H9 (cell line): ENCODE measurements at regions not wholly inside any gene's neighbourhood (a gene's known extent, or its start where the extent isn't known, plus 50 kb on each side); places are given as distances from the start of the nearest gene placed in this dataset.

Source experiments
- DNase-seq: peaks from one replicate; pipeline ENCODE4 v3.0.0-alpha.2; 2017
- H2AFZ ChIP-seq: one replicate; pipeline ENCODE4 v1.6.1; 2013; ENCODE audit warnings: mild to moderate bottlenecking, low read length, control low read depth, moderate library complexity
- H2AK5ac ChIP-seq: 2 replicates; pipeline ENCODE4 v1.6.1; 2013; ENCODE audit warnings: low read length, control low read depth, mixed read lengths; ENCODE audit not compliant: insufficient read length
- H2BK120ac ChIP-seq: one replicate; pipeline ENCODE4 v1.6.1; 2013; ENCODE audit warnings: low read depth, mild to moderate bottlenecking, low read length, control low read depth, inconsistent platforms; ENCODE audit not compliant: poor library complexity, severe bottlenecking
- H2BK12ac ChIP-seq: 2 replicates; pipeline ENCODE4 v1.6.1; 2013; ENCODE audit warnings: low read length, control low read depth, mixed read lengths, low read depth; ENCODE audit not compliant: insufficient read length
- H2BK15ac ChIP-seq: 2 replicates; pipeline ENCODE4 v1.6.1; 2013; ENCODE audit warnings: low read depth, low read length, control low read depth
- H2BK20ac ChIP-seq: one replicate; pipeline ENCODE4 v1.6.1; 2013; ENCODE audit warnings: low read depth, mild to moderate bottlenecking, low read length, control low read depth, inconsistent platforms; ENCODE audit not compliant: poor library complexity, severe bottlenecking
- H2BK5ac ChIP-seq: 2 replicates; pipeline ENCODE4 v1.6.1; 2013; ENCODE audit warnings: low read length, control low read depth, mixed read lengths; ENCODE audit not compliant: insufficient read length
- H3K14ac ChIP-seq: 2 replicates; pipeline ENCODE4 v1.6.1; 2013; ENCODE audit warnings: low read length, control low read depth; ENCODE audit not compliant: insufficient read depth
- H3K18ac ChIP-seq: 2 replicates; pipeline ENCODE4 v1.6.1; 2013; ENCODE audit warnings: low read depth, mild to moderate bottlenecking, mixed read lengths, low read length, control low read depth; ENCODE audit not compliant: insufficient read length
- H3K23ac ChIP-seq: 2 replicates; pipeline ENCODE4 v1.6.1; 2013; ENCODE audit warnings: low read length, control low read depth, mixed read lengths, low read depth; ENCODE audit not compliant: insufficient read length
- H3K23me2 ChIP-seq: 2 replicates; pipeline ENCODE4 v1.6.1; 2013; ENCODE audit warnings: low read depth, mild to moderate bottlenecking, mixed read lengths, low read length, control low read depth; ENCODE audit not compliant: insufficient read length, poor library complexity, severe bottlenecking
- H3K27ac ChIP-seq: 2 replicates; pipeline ENCODE4 v1.5.1; 2013; ENCODE audit warnings: low read length, control low read depth, mixed read lengths, low read depth; ENCODE audit not compliant: insufficient read length
- H3K27me3 ChIP-seq: 2 replicates; pipeline ENCODE4 v1.6.1; 2013; ENCODE audit warnings: low read length, control low read depth, inconsistent platforms; ENCODE audit not compliant: insufficient read depth
- H3K4ac ChIP-seq: 2 replicates; pipeline ENCODE4 v1.6.1; 2013; ENCODE audit warnings: low read depth, mild to moderate bottlenecking, control low read depth, inconsistent platforms, low read length, moderate library complexity
- H3K4me1 ChIP-seq: 2 replicates; pipeline ENCODE4 v1.6.1; 2013; ENCODE audit warnings: low read length, control low read depth, inconsistent platforms; ENCODE audit not compliant: insufficient read depth
- H3K4me2 ChIP-seq: 2 replicates; pipeline ENCODE4 v1.6.1; 2013; ENCODE audit warnings: low read length, control low read depth, mixed read lengths; ENCODE audit not compliant: insufficient read length, insufficient read depth
- H3K56ac ChIP-seq: 2 replicates; pipeline ENCODE4 v1.6.1; 2013; ENCODE audit warnings: low read depth, mild to moderate bottlenecking, mixed read lengths, low read length, control low read depth; ENCODE audit not compliant: insufficient read length
- H3K79me1 ChIP-seq: 2 replicates; pipeline ENCODE4 v1.6.1; 2013; ENCODE audit warnings: low read depth, mild to moderate bottlenecking, moderate library complexity, low read length, control low read depth, inconsistent platforms; ENCODE audit not compliant: insufficient read depth, poor library complexity, severe bottlenecking
- H3K79me2 ChIP-seq: 2 replicates; pipeline ENCODE4 v1.6.1; 2013; ENCODE audit warnings: low read length, control low read depth, inconsistent platforms; ENCODE audit not compliant: insufficient read depth
- H3K9ac ChIP-seq: 2 replicates; pipeline ENCODE4 v1.6.1; 2013; ENCODE audit warnings: low read length, control low read depth, mixed read lengths; ENCODE audit not compliant: insufficient read length; ENCODE audit errors: extremely low read depth
- H3K9me3 ChIP-seq: one replicate; pipeline ENCODE4 v1.6.1; 2013; ENCODE audit warnings: low read depth, low read length, inconsistent platforms; ENCODE audit not compliant: control insufficient read depth
- H3T11ph ChIP-seq: one replicate; pipeline ENCODE4 v1.6.1; 2013; ENCODE audit warnings: mild to moderate bottlenecking, low read length, control low read depth, inconsistent platforms
- H4K20me1 ChIP-seq: one replicate; pipeline ENCODE4 v1.6.1; 2013; ENCODE audit not compliant: control insufficient read depth, insufficient read length, insufficient read depth
- H4K5ac ChIP-seq: 2 replicates; pipeline ENCODE4 v1.6.1; 2013; ENCODE audit warnings: low read depth, mild to moderate bottlenecking, mixed read lengths, low read length, control low read depth; ENCODE audit not compliant: insufficient read length
- H4K8ac ChIP-seq: replicated peaks from 2 replicates; pipeline ENCODE4 v1.6.1; 2013; ENCODE audit warnings: low read length, control low read depth, mixed read lengths, low read depth; ENCODE audit not compliant: insufficient read length
- H4K91ac ChIP-seq: 2 replicates; pipeline ENCODE4 v1.6.1; 2013; ENCODE audit warnings: low read depth, mild to moderate bottlenecking, moderate library complexity, mixed read lengths, low read length, control low read depth; ENCODE audit not compliant: insufficient read length
- H3K27ac Mint-ChIP-seq, 3 experiments: 2 replicates in 2 of 3; 3 replicates in 1 of 3; pipeline ENCODE4 v1.8.0; 2020 to 2021; ENCODE audit warnings: mixed read lengths in 3 of 3, mild to moderate bottlenecking in 1 of 3, moderate library complexity in 1 of 3
- H3K27me3 Mint-ChIP-seq: 2 replicates; pipeline ENCODE4 v1.8.0; 2021; ENCODE audit warnings: low read depth, mild to moderate bottlenecking, moderate library complexity, mixed read lengths
- H3K36me3 Mint-ChIP-seq, 3 experiments: 2 replicates in 2 of 3; 3 replicates in 1 of 3; pipeline ENCODE4 v1.8.0; 2020 to 2021; ENCODE audit warnings: low read depth in 3 of 3, mixed read lengths in 3 of 3; ENCODE audit not compliant: insufficient read depth in 1 of 3
- H3K4me1 Mint-ChIP-seq, 2 experiments: 2 replicates each; pipeline ENCODE4 v1.8.0; 2020; ENCODE audit warnings: mixed read lengths in 2 of 2
- H3K4me3 Mint-ChIP-seq, 2 experiments: 2 replicates in 1 of 2; 3 replicates in 1 of 2; pipeline ENCODE4 v1.8.0; 2020 to 2021; ENCODE audit warnings: mild to moderate bottlenecking in 2 of 2, mixed read lengths in 2 of 2, moderate library complexity in 1 of 2
- H3K9me3 Mint-ChIP-seq, 2 experiments: 2 replicates in 1 of 2; 3 replicates in 1 of 2; pipeline ENCODE4 v1.8.0; 2020; ENCODE audit warnings: mild to moderate bottlenecking in 2 of 2, mixed read lengths in 2 of 2, moderate library complexity in 1 of 2
- CTCF ChIP-seq: fragments of 200-600 bp; sonication (generic); conservative IDR thresholded peaks from 3 replicates; pipeline ENCODE4 v1.8.0; 2021; ENCODE audit warnings: antibody characterized with exemption, mild to moderate bottlenecking
- WGBS: extraction: QIAGEN DNeasy Blood & Tissue Kit; methylation state at CpG from one replicate; pipeline ENCODE4 v1.1.7; 2013; ENCODE audit warnings: missing lambda C conversion rate, low lambda C conversion rate, mixed read lengths; ENCODE audit not compliant: insufficient read length; ENCODE audit errors: extremely low coverage; 5-methylcytosine and 5-hydroxymethylcytosine counted together

- H2AFZ ChIP-seq: no peak overlapping the region
- no peak overlapping the region for H2BK12ac ChIP-seq
- no peak overlapping the region for H3K18ac ChIP-seq
- no peak overlapping the region for H3K4me2 ChIP-seq
- H2BK120ac ChIP-seq: no peak overlapping the region
- H4K91ac ChIP-seq: no peak overlapping the region
- H2BK15ac ChIP-seq: no peak overlapping the region
- no peak overlapping the region for H3K14ac ChIP-seq
- no peak overlapping the region for H4K8ac ChIP-seq
- no peaks in the 10 kb centered on the region for H3K79me2 ChIP-seq
- no peak overlapping the region for H3K23ac ChIP-seq
- no peaks in the 10 kb centered on the region for H3K27me3 ChIP-seq
- DNase-seq: no peak
- no peaks in the 10 kb centered on the region for H3K4me1 ChIP-seq
- H3K27me3 Mint-ChIP-seq: no peaks in the 10 kb centered on the region
- no peaks in the 10 kb centered on the region for H3K4me1 Mint-ChIP-seq
- no peak overlapping the region for H2AK5ac ChIP-seq
- H3K23me2 ChIP-seq: no peaks in the 10 kb centered on the region
- H3K27ac ChIP-seq: no peak overlapping the region
- H3K9me3 ChIP-seq: peaks cover 6% of the 10 kb centered on the region
- H2BK5ac ChIP-seq: no peak overlapping the region
- peaks cover 29 to 53% (median 34%) of the 10 kb centered on the region in 3 experiments for H3K36me3 Mint-ChIP-seq
- H3K9me3 Mint-ChIP-seq: peaks cover 51 to 63% of the 10 kb centered on the region in 2 experiments
- TF ChIP-seq CTCF: no peak
- H3K9ac ChIP-seq: no peak overlapping the region
- no peak overlapping the region for H3K4ac ChIP-seq
- H4K5ac ChIP-seq: no peak overlapping the region
- no peak overlapping the region for H3K27ac Mint-ChIP-seq
- no CpG with 5 or more reads among the region's 3 CpGs for WGBS
- no peak overlapping the region for H3K4me3 Mint-ChIP-seq
- no peak overlapping the region for H3T11ph ChIP-seq
- H3K79me1 ChIP-seq: no peaks in the 10 kb centered on the region
- H2BK20ac ChIP-seq: no peak overlapping the region
- no peaks in the 10 kb centered on the region for H4K20me1 ChIP-seq
- H3K56ac ChIP-seq: no peak overlapping the region
Measured at GRCh38 chr4:128501239-128501638, 213.6 kb upstream of the PGRMC2 start.
